ENCODE measurements at regions not wholly inside any gene's neighbourhood (a gene's known extent, or its start where the extent isn't known, plus 50 kb on each side); places are given as distances from the start of the nearest gene placed in this dataset.

DNA sequence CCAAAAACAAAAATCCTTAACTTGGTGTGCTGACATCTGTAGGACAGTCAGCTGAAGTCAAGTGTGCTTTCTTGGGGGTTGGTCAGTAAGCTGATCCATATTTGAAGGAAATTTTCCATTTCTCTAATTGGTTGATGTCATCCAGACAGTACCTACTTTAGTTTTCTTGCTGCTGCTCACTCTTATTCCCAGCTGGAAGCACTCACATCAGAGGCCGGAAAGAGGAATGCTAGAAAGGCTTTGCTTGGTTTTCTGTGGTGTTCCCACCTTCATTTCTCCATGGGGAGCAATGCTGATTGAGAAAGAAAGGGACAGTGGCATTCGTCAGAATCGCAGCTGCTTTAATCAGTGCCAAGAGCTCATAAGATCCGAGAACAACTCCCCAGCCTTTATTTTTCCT, 227.0 kb downstream of the C4orf33 start:
- Histone ChIP-seq H3K9me3 (replicated peaks; ENCODE audit: control insufficient read depth, insufficient read depth, low read length) (no peaks in the 10 kb centered on the region), H3K79me2 (ENCODE audit: control insufficient read depth, insufficient read depth, low read length) (no peaks in the 10 kb centered on the region), H3K9ac (ENCODE audit: control insufficient read depth, insufficient read depth, low read length) (no peak overlapping the region), H3K4me1 (ENCODE audit: control insufficient read depth, insufficient read depth, low read length) (no peaks in the 10 kb centered on the region), H3K27me3 (replicated peaks in 1 of 2; ENCODE audit: control insufficient read depth in 2 of 2, insufficient read depth in 2 of 2, low read length in 1 of 2) (no peaks in the 10 kb centered on the region; a peak in 1 of 4 replicates), H3K27ac (ENCODE audit: control insufficient read depth, insufficient read depth) (no peak overlapping the region), H3K4me2 (ENCODE audit: control insufficient read depth, insufficient read depth) (no peak overlapping the region), H3K36me3 (ENCODE audit: control insufficient read depth in 2 of 2, insufficient read depth in 2 of 2, low read length in 1 of 2) (no peaks in the 10 kb centered on the region), H3K4me3 (no peak overlapping the region), H2AFZ (ENCODE audit: control insufficient read depth, low read depth, low read length) (no peak overlapping the region), H4K20me1 (ENCODE audit: control insufficient read depth, insufficient read depth) (no peaks in the 10 kb centered on the region)
- in situ Hi-C loops (cut with MboI) (no loop called here), intact Hi-C loops (cut with micrococcal nuclease; ENCODE audit: unreplicated experiment) (no loop called here)
- ChIA-PET RAD21 (ENCODE audit: unreplicated experiment) (no interaction called here), POLR2A (no interaction called here), SMC1A (ENCODE audit: uncharacterized antibody, unreplicated experiment) (no interaction called here), CTCF (no interaction called here)
- TF ChIP-seq BACH1 (IDR thresholded peaks at IDR 0.05; ENCODE audit: borderline replicate concordance) (no peak), SUPT20H (IDR thresholded peaks at IDR 0.05; ENCODE audit: borderline replicate concordance, control insufficient read depth, low read depth, low read length) (no peak), ZNF217 (IDR thresholded peaks at IDR 0.05) (no peak), MLLT1 (IDR thresholded peaks at IDR 0.05) (no peak), SREBF2 (IDR thresholded peaks at IDR 0.05; ENCODE audit: low read length) (no peak)
- TF ChIP-seq, protein P1, sequence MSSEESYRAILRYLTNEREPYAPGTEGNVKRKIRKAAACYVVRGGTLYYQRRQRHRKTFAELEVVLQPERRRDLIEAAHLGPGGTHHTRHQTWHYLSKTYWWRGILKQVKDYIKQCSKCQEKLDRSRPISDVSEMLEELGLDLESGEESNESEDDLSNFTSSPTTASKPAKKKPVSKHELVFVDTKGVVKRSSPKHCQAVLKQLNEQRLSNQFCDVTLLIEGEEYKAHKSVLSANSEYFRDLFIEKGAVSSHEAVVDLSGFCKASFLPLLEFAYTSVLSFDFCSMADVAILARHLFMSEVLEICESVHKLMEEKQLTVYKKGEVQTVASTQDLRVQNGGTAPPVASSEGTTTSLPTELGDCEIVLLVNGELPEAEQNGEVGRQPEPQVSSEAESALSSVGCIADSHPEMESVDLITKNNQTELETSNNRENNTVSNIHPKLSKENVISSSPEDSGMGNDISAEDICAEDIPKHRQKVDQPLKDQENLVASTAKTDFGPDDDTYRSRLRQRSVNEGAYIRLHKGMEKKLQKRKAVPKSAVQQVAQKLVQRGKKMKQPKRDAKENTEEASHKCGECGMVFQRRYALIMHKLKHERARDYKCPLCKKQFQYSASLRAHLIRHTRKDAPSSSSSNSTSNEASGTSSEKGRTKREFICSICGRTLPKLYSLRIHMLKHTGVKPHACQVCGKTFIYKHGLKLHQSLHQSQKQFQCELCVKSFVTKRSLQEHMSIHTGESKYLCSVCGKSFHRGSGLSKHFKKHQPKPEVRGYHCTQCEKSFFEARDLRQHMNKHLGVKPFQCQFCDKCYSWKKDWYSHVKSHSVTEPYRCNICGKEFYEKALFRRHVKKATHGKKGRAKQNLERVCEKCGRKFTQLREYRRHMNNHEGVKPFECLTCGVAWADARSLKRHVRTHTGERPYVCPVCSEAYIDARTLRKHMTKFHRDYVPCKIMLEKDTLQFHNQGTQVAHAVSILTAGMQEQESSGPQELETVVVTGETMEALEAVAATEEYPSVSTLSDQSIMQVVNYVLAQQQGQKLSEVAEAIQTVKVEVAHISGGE (CRISPR knock-in tag; IDR thresholded peaks at IDR 0.05), result no peak
- no TSS peak for BruUV-seq (replicated peaks)
- WGBS (ENCODE audit: insufficient coverage, insufficient replicate concordance, low lambda C conversion rate, missing lambda C conversion rate), result 40% methylated on average over 4 of the region's 4 CpGs
- DNase-seq (ENCODE audit: low read depth, low spot score) (no peak), FAIRE-seq (no peak), ATAC-seq (no peak)

Measured in GM12878 (cell line).